ENCODE measurements at regions not wholly inside any gene's neighbourhood (a gene's known extent, or its start where the extent isn't known, plus 50 kb on each side); places are given as distances from the start of the nearest gene placed in this dataset.

DNA sequence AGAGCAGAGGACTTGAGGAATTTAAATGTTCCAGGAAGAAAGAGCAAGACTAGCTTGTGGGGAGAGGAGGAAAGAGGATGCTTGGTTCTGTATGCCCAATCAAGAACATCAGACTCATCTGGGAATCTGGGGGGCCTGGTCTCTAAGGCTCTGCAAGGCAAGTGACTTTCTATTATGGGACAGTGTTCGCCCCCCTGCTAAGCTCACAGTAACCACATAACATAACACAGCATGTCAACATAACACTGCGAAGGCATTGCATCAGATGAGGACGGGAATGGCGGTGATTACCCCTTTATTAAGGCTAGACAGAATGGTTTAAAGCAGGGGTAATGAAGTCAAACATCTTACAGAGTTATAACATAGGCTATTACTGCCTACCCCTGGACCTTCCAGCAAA is 176.6 kb upstream of the IRX6 start:
- TF ChIP-seq EZH2 (IDR thresholded peaks at IDR 0.05) (no peak), FOXP2 (optimal IDR thresholded peaks at IDR 0.05; ENCODE audit: control extremely low read depth, extremely low read length, insufficient read depth) (no peak)
